SK-N-MC (cell line): ENCODE measurements at regions not wholly inside any gene's neighbourhood (a gene's known extent, or its start where the extent isn't known, plus 50 kb on each side); places are given as distances from the start of the nearest gene placed in this dataset.
"Not testable (repeated sequence)": the region's sequence is repeated elsewhere in the genome, so short reads cannot be mapped to it uniquely, and the experiment has no call there.

Experiments
- DNase-seq: peaks from one replicate; pipeline ENCODE4 v3.0.0-alpha.2; 2011; ENCODE audit warnings: low read depth, low spot score
- H3K27ac ChIP-seq: fragments of 200-600 bp; sonication (generic); 2 replicates; pipeline ENCODE4 v1.5.1; 2016; ENCODE audit warnings: mixed run types
- H3K36me3 ChIP-seq: fragments of 200-600 bp; sonication (generic); 2 replicates; pipeline ENCODE4 v1.6.1; 2017; ENCODE audit warnings: antibody characterized with exemption, low read length, mixed read lengths; ENCODE audit not compliant: insufficient read depth
- H3K4me3 ChIP-seq: fragments of 200-600 bp; sonication (generic); 2 replicates; pipeline ENCODE4 v1.5.1; 2016
- H3K9ac ChIP-seq: fragments of 200-600 bp; sonication (generic); 2 replicates; pipeline ENCODE4 v1.8.0; 2017; ENCODE audit warnings: mixed run types, mixed read lengths; ENCODE audit not compliant: insufficient read length
- H3K9me3 ChIP-seq: fragments of 200-600 bp; sonication (generic); 2 replicates; pipeline ENCODE4 v1.6.1; 2017; ENCODE audit warnings: low read depth, mild to moderate bottlenecking, antibody characterized with exemption, low read length, moderate library complexity, mixed read lengths
- EZH2 ChIP-seq: fragments of 200-600 bp; sonication (generic); IDR thresholded peaks from one replicate; pipeline ENCODE4 v1.6.1; 2017; ENCODE audit warnings: antibody characterized with exemption
- FOXP2 ChIP-seq: optimal IDR thresholded peaks from 2 replicates; pipeline ENCODE3; 2011; ENCODE audit warnings: mild to moderate bottlenecking, moderate library complexity; ENCODE audit not compliant: insufficient read depth; ENCODE audit errors: extremely low read length, control extremely low read depth
- POLR2AphosphoS5 ChIP-seq: IDR thresholded peaks from 2 replicates; pipeline ENCODE4 v1.6.1; 2012; ENCODE audit warnings: mild to moderate bottlenecking, low read depth, low read length, borderline replicate concordance

- DNase-seq: peak; percentile 51
These were observed 140.9 kb downstream of the RNF144B start for GRCh38 chr6:18527836-18528743.

GRCh38 chr6:18530201-18530600, 143.1 kb downstream of the RNF144B start:
- H3K9ac ChIP-seq: peak overlapping the region; percentile 44
- no peaks in the 10 kb centered on the region for H3K9me3 ChIP-seq
- H3K4me3 ChIP-seq: no peak overlapping the region
- peak overlapping the region; percentile 82 for H3K27ac ChIP-seq
- DNase-seq: no peak
- no peak for TF ChIP-seq FOXP2
- TF ChIP-seq POLR2AphosphoS5: no peak
- no peak for TF ChIP-seq EZH2
- H3K36me3 ChIP-seq: no peaks in the 10 kb centered on the region

More at GRCh38 chr6:18527836-18528743, 140.9 kb downstream of the RNF144B start:
- no peak overlapping the region for H3K4me3 ChIP-seq
- TF ChIP-seq EZH2 (no peak), POLR2AphosphoS5 (no peak), FOXP2 (no peak)
- no peaks in the 10 kb centered on the region for H3K9me3 ChIP-seq
- H3K9ac ChIP-seq: no peak overlapping the region
- H3K36me3 ChIP-seq: no peaks in the 10 kb centered on the region
- H3K27ac ChIP-seq: peak overlapping the region; percentile 66; the same call in 1 of the 2 replicates

- H3K4me3 ChIP-seq: no peak overlapping the region
- no peaks in the 10 kb centered on the region for H3K36me3 ChIP-seq
- no peaks in the 10 kb centered on the region for H3K9me3 ChIP-seq
- TF ChIP-seq EZH2 (no peak), POLR2AphosphoS5 (no peak), FOXP2 (no peak)
- no peak for DNase-seq
- H3K27ac ChIP-seq: no peak overlapping the region
- no peak overlapping the region for H3K9ac ChIP-seq
These were observed 145.0 kb downstream of the RNF144B start for GRCh38 chr6:18532139-18532538.

GRCh38 chr6:18533793-18534192, 146.6 kb downstream of the RNF144B start:
- Histone ChIP-seq H3K27ac (no peak overlapping the region), H3K9me3 (no peaks in the 10 kb centered on the region), H3K9ac (no peak overlapping the region), H3K4me3 (no peak overlapping the region), H3K36me3 (no peaks in the 10 kb centered on the region)
- no peak for DNase-seq
- TF ChIP-seq EZH2 (no peak), POLR2AphosphoS5 (no peak), FOXP2 (no peak)

- Histone ChIP-seq H3K36me3 (no peaks in the 10 kb centered on the region), H3K9me3 (no peaks in the 10 kb centered on the region), H3K27ac (no peak overlapping the region), H3K4me3 (no peak overlapping the region), H3K9ac (no peak overlapping the region)
- no peak for TF ChIP-seq POLR2AphosphoS5
- no peak for TF ChIP-seq FOXP2
- TF ChIP-seq EZH2: no peak
- DNase-seq: no peak
These were observed 149.5 kb downstream of the RNF144B start for GRCh38 chr6:18536591-18537055.

GRCh38 chr6:18538315-18538714, 151.2 kb downstream of the RNF144B start:
- Histone ChIP-seq H3K36me3 (no peaks in the 10 kb centered on the region), H3K27ac (no peak overlapping the region), H3K4me3 (no peak overlapping the region), H3K9me3 (no peaks in the 10 kb centered on the region), H3K9ac (no peak overlapping the region)
- no peak for TF ChIP-seq EZH2
- no peak for TF ChIP-seq FOXP2
- no peak for TF ChIP-seq POLR2AphosphoS5
- no peak for DNase-seq

- DNase-seq: no peak
- Histone ChIP-seq H3K9ac (no peak overlapping the region), H3K4me3 (no peak overlapping the region), H3K9me3 (no peaks in the 10 kb centered on the region), H3K36me3 (no peaks in the 10 kb centered on the region), H3K27ac (no peak overlapping the region)
- TF ChIP-seq FOXP2 (no peak), EZH2 (no peak), POLR2AphosphoS5 (no peak)
These were observed 155.9 kb downstream of the RNF144B start for GRCh38 chr6:18543051-18543450.

GRCh38 chr6:18545142-18545541, 158.0 kb downstream of the RNF144B start:
- H3K36me3 ChIP-seq, H3K27ac ChIP-seq, H3K4me3 ChIP-seq, DNase-seq, H3K9ac ChIP-seq, H3K9me3 ChIP-seq: not testable (repeated sequence)
